Right lobe of liver (tissue), 4 donors: ENCODE measurements at regions not wholly inside any gene's neighbourhood (a gene's known extent, or its start where the extent isn't known, plus 50 kb on each side); places are given as distances from the start of the nearest gene placed in this dataset.

Source experiments
- CTCF ChIP-seq, 4 donors: fragments of 200-600 bp in 3 of 4; fragments of 450-650 bp in 1 of 4; IDR thresholded peaks; one replicate each; pipeline versions ENCODE4 v1.5.1 to v1.8.0; 2016 to 2022; ENCODE audit warnings: antibody characterized with exemption in 4 of 4, mild to moderate bottlenecking in 2 of 4
- POLR2A ChIP-seq: fragments of 450-650 bp; IDR thresholded peaks from one replicate; pipeline ENCODE4 v1.6.1; 2017; ENCODE audit warnings: antibody characterized with exemption, mild to moderate bottlenecking
- donor health status: DM: no; HTN: no; CAD: no.
- donor health status: DM: no; HTN: no; CAD: no.
- donor health status: DM: no; HTN: yes; CAD: no.

- no peak for TF ChIP-seq POLR2A
- no peak for TF ChIP-seq CTCF (IDR thresholded peaks at IDR 0.05)
These were observed 171.8 kb upstream of the CPNE8 start for GRCh38 chr12:39077226-39077625.
